HepG2 (cell line): ENCODE measurements at regions not wholly inside any gene's neighbourhood (a gene's known extent, or its start where the extent isn't known, plus 50 kb on each side); places are given as distances from the start of the nearest gene placed in this dataset.

Experiments
- ATAC-seq: fragments of 200-7000 bp; cut with Tn5 transposase; 3 replicates; pipeline ENCODE4 v1.9.1; 2020; ENCODE audit warnings: mild to moderate bottlenecking, moderate library complexity
- BruUV-seq: library from RNA; stranded (reverse); fragments of 400-500 nt; replicated peaks from 2 replicates; lab custom pipeline; 2021; lab: Mats Ljungman, UMichigan
- CTCF ChIA-PET: fragments of 300-600 bp; formaldehyde crosslinking; extraction: SDS; loops from one replicate; lab custom pipeline; 2021; ENCODE audit warnings: low total read pairs, inconsistent platforms, low intra/inter-chr PET ratio; lab: Yijun Ruan, JAX
- POLR2A ChIA-PET: fragments of 350-600 bp; sonication (Branson Sonifier 250); formaldehyde crosslinking; loops from one replicate; lab custom pipeline; 2020; ENCODE audit warnings: antibody characterized with exemption, inconsistent platforms; lab: Yijun Ruan, JAX
- DNase-seq: peaks from one replicate; pipeline ENCODE4 v3.0.0-alpha.2; 2015; ENCODE audit warnings: low spot score
- FAIRE-seq: peaks from 3 replicates; lab custom pipeline; 2011; peaks lifted over from hg19 to GRCh38; lab: Jason Lieb, UNC
- H2AFZ ChIP-seq: one replicate; pipeline ENCODE4 v1.6.1; 2011; ENCODE audit warnings: low read length, inconsistent platforms
- H3K27ac ChIP-seq: fragments of 300-600 bp; 3 replicates; pipeline ENCODE4 v1.8.0; 2011; ENCODE audit warnings: mixed run types, mild to moderate bottlenecking, mixed read lengths, low read length, inconsistent platforms; ENCODE audit not compliant: insufficient read depth; ENCODE audit errors: extremely low read length
- H3K27me3 ChIP-seq, 2 experiments: fragments of 200-600 bp in 1 of 2; 2 replicates in 1 of 2; 3 replicates in 1 of 2; pipeline versions ENCODE4 v1.6.0 to v1.8.0; 2011; ENCODE audit warnings: low read length in 2 of 2, mild to moderate bottlenecking in 2 of 2, moderate library complexity in 2 of 2, inconsistent platforms in 1 of 2; ENCODE audit not compliant: insufficient read depth in 2 of 2, control insufficient read depth in 1 of 2
- H3K36me3 ChIP-seq, 2 experiments: fragments of 200-600 bp in 1 of 2; replicated peaks in 1 of 2; 2 replicates in 1 of 2; 3 replicates in 1 of 2; pipeline versions ENCODE4 v1.5.1 to v1.8.0; 2011; ENCODE audit warnings: low read length in 2 of 2, inconsistent platforms in 1 of 2; ENCODE audit not compliant: insufficient read depth in 2 of 2, control insufficient read depth in 1 of 2
- H3K4me1 ChIP-seq: 2 replicates; pipeline ENCODE4 v1.5.1; 2012; ENCODE audit warnings: low read length, inconsistent platforms; ENCODE audit not compliant: insufficient read depth
- H3K4me2 ChIP-seq: 2 replicates; pipeline ENCODE4 v1.6.0; 2011; ENCODE audit warnings: low read depth, low read length, inconsistent platforms
- H3K4me3 ChIP-seq, 3 experiments: fragments of 200-600 bp in 1 of 3; sonication (generic), shearing (Covaris generic) in 1 of 3; replicated peaks in 1 of 3; 2 replicates each; pipeline ENCODE4 v1.5.1; 2011 to 2016; ENCODE audit warnings: low read length in 3 of 3, inconsistent platforms in 2 of 3, low read depth in 2 of 3, mild to moderate bottlenecking in 2 of 3, control low read depth in 1 of 3, mixed read lengths in 1 of 3; ENCODE audit not compliant: insufficient read depth in 1 of 3
- H3K79me2 ChIP-seq: one replicate; pipeline ENCODE4 v1.6.1; 2011; ENCODE audit warnings: low read length, inconsistent platforms; ENCODE audit not compliant: insufficient read depth
- H3K9ac ChIP-seq: 2 replicates; pipeline ENCODE4 v1.6.0; 2011; ENCODE audit warnings: mild to moderate bottlenecking, low read depth, low read length, inconsistent platforms; ENCODE audit not compliant: insufficient read depth
- H3K9me3 ChIP-seq: 2 replicates; pipeline ENCODE4 v1.5.1; 2012; ENCODE audit warnings: mild to moderate bottlenecking, low read length
- H4K20me1 ChIP-seq: 2 replicates; pipeline ENCODE4 v1.6.0; 2011; ENCODE audit warnings: inconsistent platforms, mild to moderate bottlenecking, low read length, moderate library complexity; ENCODE audit not compliant: insufficient read depth
- ATRX ChIP-seq: sonication (generic); formaldehyde crosslinking; IDR thresholded peaks from 2 replicates; pipeline ENCODE4 v1.4.0; 2020; ENCODE audit warnings: missing genetic modification reagents, borderline replicate concordance
- BHLHE40 ChIP-seq: IDR thresholded peaks from 2 replicates; pipeline ENCODE4 v1.6.1; 2011; ENCODE audit warnings: low read length, improper control_type of control experiment
- GLMP ChIP-seq: sonication (generic); formaldehyde crosslinking; IDR thresholded peaks from 2 replicates; pipeline ENCODE4 v1.9.0; 2021; ENCODE audit warnings: missing genetic modification reagents, mild to moderate bottlenecking, borderline replicate concordance
- ISX ChIP-seq: sonication (generic); formaldehyde crosslinking; conservative IDR thresholded peaks from 2 replicates; pipeline ENCODE4 v1.5.0; 2020; ENCODE audit warnings: missing genetic modification reagents
- MED1 ChIP-seq: sonication (generic); formaldehyde crosslinking; IDR thresholded peaks from 2 replicates; pipeline ENCODE4 v1.4.0; 2020; ENCODE audit warnings: missing genetic modification reagents
- SMAD9 ChIP-seq: sonication (generic); formaldehyde crosslinking; IDR thresholded peaks from 2 replicates; pipeline ENCODE4 v1.5.1; 2020; ENCODE audit warnings: mild to moderate bottlenecking, missing genetic modification reagents
- TEAD2 ChIP-seq: sonication (generic); formaldehyde crosslinking; IDR thresholded peaks from 2 replicates; pipeline ENCODE4 v1.9.0; 2021; ENCODE audit warnings: missing genetic modification reagents
- ZNF598 ChIP-seq: sonication (generic); formaldehyde crosslinking; IDR thresholded peaks from 2 replicates; pipeline ENCODE4 v1.5.1; 2020; ENCODE audit warnings: mild to moderate bottlenecking, missing genetic modification reagents, borderline replicate concordance
- ZNF672 ChIP-seq: sonication (generic); formaldehyde crosslinking; IDR thresholded peaks from 2 replicates; pipeline ENCODE4 v1.8.1; 2022; ENCODE audit warnings: missing genetic modification reagents
- ZNF737 ChIP-seq: sonication (generic); formaldehyde crosslinking; IDR thresholded peaks from 2 replicates; pipeline ENCODE4 v1.5.0; 2020; ENCODE audit warnings: missing genetic modification reagents, mild to moderate bottlenecking, borderline replicate concordance
- ZNF879 ChIP-seq: sonication (generic); formaldehyde crosslinking; IDR thresholded peaks from 2 replicates; pipeline ENCODE4 v1.8.1; 2023; ENCODE audit warnings: missing genetic modification reagents
- WGBS: methylation state at CpG from one replicate; pipeline ENCODE4 v1.1.6; 2017; ENCODE audit warnings: low lambda C conversion rate; 5-methylcytosine and 5-hydroxymethylcytosine counted together
- in situ Hi-C: cut with HindIII; loops from 2 replicates; pipeline ENCODE4 v1.10.0; 2017; ENCODE audit warnings: low pct_unique_long_range_greater_than_20kb; ENCODE audit not compliant: extremely low pct_ligation_motif_present
- intact Hi-C: fragments of 100-400 bp; cut with micrococcal nuclease; formaldehyde crosslinking; loops from one replicate; pipeline ENCODE4 v1.10.0; 2022; ENCODE audit not compliant: unreplicated experiment

- in situ Hi-C loops = no loop called here
- no peak for ATAC-seq
- Histone ChIP-seq H3K4me3 (no peak overlapping the region), H3K4me2 (no peak overlapping the region), H3K9ac (no peak overlapping the region), H3K36me3 (no peaks in the 10 kb centered on the region), H4K20me1 (no peaks in the 10 kb centered on the region), H3K9me3 (no peaks in the 10 kb centered on the region), H3K27me3 (no peaks in the 10 kb centered on the region), H3K27ac (no peak overlapping the region), H2AFZ (no peak overlapping the region), H3K4me1 (no peaks in the 10 kb centered on the region), H3K79me2 (no peaks in the 10 kb centered on the region)
- POLR2A ChIA-PET = no interaction called here
- no peak for FAIRE-seq
- TF ChIP-seq ZNF879 (CRISPR knock-in tag) (no peak), SMAD9 (CRISPR knock-in tag) (no peak), TEAD2 (CRISPR knock-in tag) (no peak), ISX (CRISPR knock-in tag) (no peak), GLMP (no peak), ZNF737 (no peak), MED1 (CRISPR knock-in tag) (no peak), BHLHE40 (no peak), ATRX (CRISPR knock-in tag) (no peak), ZNF598 (CRISPR knock-in tag) (no peak), ZNF672 (no peak)
- 0% methylated on average over 1 of the region's 1 CpG for WGBS
- CTCF ChIA-PET = no interaction called here
- no peak for DNase-seq
- BruUV-seq = no TSS peak
- intact Hi-C loops = no loop called here
These were observed 87.4 kb upstream of the LRRC55 start for GRCh38 chr11:57094181-57094935.
